H1 (cell line): ENCODE measurements at regions not wholly inside any gene's neighbourhood (a gene's known extent, or its start where the extent isn't known, plus 50 kb on each side); places are given as distances from the start of the nearest gene placed in this dataset.

ENCODE experiments used
- ASH2L ChIP-seq: fragments of 200-600, 300-600 bp; sonication (generic); IDR thresholded peaks from one replicate; pipeline ENCODE4 v1.7.1; 2017; ENCODE audit warnings: low read length
- CHD1 ChIP-seq: IDR thresholded peaks from 2 replicates; pipeline ENCODE4 v1.6.1; 2012; ENCODE audit warnings: low read depth, low read length, improper control_type of control experiment
- CREB1 ChIP-seq: IDR thresholded peaks from 2 replicates; pipeline ENCODE4 v1.6.1; 2012; ENCODE audit warnings: inconsistent platforms
- CTCF ChIP-seq, 3 experiments: IDR thresholded peaks; 1 replicate in 2 of 3; 2 replicates in 1 of 3; pipeline versions ENCODE4 v1.5.1 to v1.6.1; 2011; ENCODE audit warnings: low read length in 3 of 3, mild to moderate bottlenecking in 3 of 3, inconsistent platforms in 2 of 3, low read depth in 1 of 3, moderate library complexity in 1 of 3; ENCODE audit not compliant: insufficient read depth in 1 of 3; ENCODE audit errors: control extremely low read depth in 1 of 3
- POLR2A ChIP-seq, 2 experiments: IDR thresholded peaks; 1 replicate in 1 of 2; 2 replicates in 1 of 2; pipeline ENCODE4 v1.6.1; 2011; ENCODE audit warnings: low read depth in 2 of 2, low read length in 2 of 2, mild to moderate bottlenecking in 2 of 2; ENCODE audit errors: control extremely low read depth in 1 of 2
- SIN3A ChIP-seq, 2 experiments: IDR thresholded peaks in 1 of 2; conservative IDR thresholded peaks in 1 of 2; 2 replicates each; pipeline ENCODE4 v1.6.1; 2011 to 2012; ENCODE audit warnings: low read length in 2 of 2, improper control_type of control experiment in 1 of 2, low read depth in 1 of 2, mild to moderate bottlenecking in 1 of 2

GRCh38 chr2:62566847-62567246 is 60.9 kb upstream of the TMEM17 start:
- TF ChIP-seq CTCF (IDR thresholded peaks at IDR 0.05; ENCODE audit: control extremely low read depth in 1 of 3, insufficient read depth in 1 of 3, low read depth in 1 of 3, low read length in 3 of 3) (no peak), CHD1 (no peak), POLR2A (IDR thresholded peaks at IDR 0.05; ENCODE audit: control extremely low read depth in 1 of 2, low read depth in 2 of 2, low read length in 2 of 2) (no peak), SIN3A (conservative IDR thresholded peaks at IDR 0.05 in 1 of 2, IDR thresholded peaks at IDR 0.05 in 1 of 2; ENCODE audit: low read depth in 1 of 2, low read length in 2 of 2) (no peak), CREB1 (no peak), ASH2L (no peak)
